C4-2B (cell line): ENCODE measurements at regions not wholly inside any gene's neighbourhood (a gene's known extent, or its start where the extent isn't known, plus 50 kb on each side); places are given as distances from the start of the nearest gene placed in this dataset.

Experiments used
- CTCF ChIP-seq: fragments of 450-650 bp; conservative IDR thresholded peaks from 2 replicates; pipeline ENCODE4 v1.5.1; 2017; ENCODE audit warnings: mild to moderate bottlenecking
- ZFX ChIP-seq: fragments of 450-650 bp; IDR thresholded peaks from 2 replicates; pipeline ENCODE4 v1.6.1; 2017

DNA sequence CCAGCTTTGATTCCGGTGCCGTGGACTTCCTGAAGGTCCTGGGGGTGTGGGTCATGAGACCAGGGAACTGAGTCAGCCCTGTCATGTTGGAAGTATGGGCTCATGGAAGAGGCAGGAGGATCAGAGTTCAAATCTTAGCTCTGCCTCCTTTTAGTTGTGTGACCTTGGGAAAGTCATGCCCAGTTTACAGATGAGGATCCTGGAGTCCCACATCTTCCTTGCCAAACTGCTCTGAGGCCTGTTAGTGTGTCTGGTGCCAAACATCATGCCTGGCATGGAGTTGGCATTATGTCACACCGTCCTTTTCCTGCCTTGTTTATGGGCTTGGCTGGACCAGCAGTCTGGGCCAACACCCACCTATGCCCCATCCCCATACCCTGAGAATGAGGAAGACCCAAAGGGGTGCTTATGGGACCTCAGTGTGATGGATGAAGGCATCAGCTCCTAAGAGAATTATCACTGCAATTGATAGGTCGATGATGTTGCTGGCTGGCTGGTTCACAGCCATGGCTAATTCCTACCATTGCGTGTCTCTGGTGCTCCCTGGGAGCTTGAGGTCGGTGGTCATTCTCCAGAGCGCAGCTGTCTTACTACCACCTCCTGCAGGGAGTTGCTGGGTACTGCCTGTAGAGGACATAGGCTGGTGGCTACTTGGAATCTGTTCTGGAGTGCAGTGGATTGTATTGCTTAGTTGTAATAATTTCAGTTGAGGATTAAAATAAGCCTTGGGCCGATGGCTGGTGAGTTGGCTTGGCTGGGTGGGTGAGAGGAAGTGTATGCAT, 140.5 kb upstream of the PITX1 start:
- no peak for TF ChIP-seq CTCF
- TF ChIP-seq ZFX: no peak
